NT2/D1 (cell line): ENCODE measurements at regions not wholly inside any gene's neighbourhood (a gene's known extent, or its start where the extent isn't known, plus 50 kb on each side); places are given as distances from the start of the nearest gene placed in this dataset.
A peak's percentile ranks its signal among the peaks of the same experiment; 100 is the strongest.

ENCODE experiments used
- DNase-seq: peaks from one replicate; pipeline ENCODE4 v3.0.0-alpha.2; 2011; ENCODE audit warnings: low read depth, low spot score
- H3K27me3 ChIP-seq: 2 replicates; pipeline ENCODE4 v1.6.0; 2011; ENCODE audit warnings: mild to moderate bottlenecking; ENCODE audit not compliant: insufficient read length, insufficient read depth
- H3K36me3 ChIP-seq: 2 replicates; pipeline ENCODE4 v1.6.1; 2011; ENCODE audit warnings: mild to moderate bottlenecking, low read length, mixed read lengths; ENCODE audit not compliant: insufficient read depth, insufficient read length
- H3K4me1 ChIP-seq: 2 replicates; pipeline ENCODE4 v1.5.1; 2011; ENCODE audit not compliant: insufficient read depth, insufficient read length
- H3K4me3 ChIP-seq: 2 replicates; pipeline ENCODE4 v1.5.1; 2011; ENCODE audit warnings: low read depth; ENCODE audit not compliant: insufficient read length
- H3K9ac ChIP-seq: 2 replicates; pipeline ENCODE4 v1.6.0; 2011; ENCODE audit warnings: low read depth; ENCODE audit not compliant: insufficient read length
- H3K9me3 ChIP-seq: 2 replicates; pipeline ENCODE4 v1.5.1; 2011; ENCODE audit warnings: mild to moderate bottlenecking, low read length; ENCODE audit not compliant: insufficient read depth
- SUZ12 ChIP-seq: IDR thresholded peaks from 2 replicates; pipeline ENCODE4 v1.6.1; 2011; ENCODE audit not compliant: insufficient read length, insufficient read depth; ENCODE audit errors: extremely low read depth
- YY1 ChIP-seq: IDR thresholded peaks from 2 replicates; pipeline ENCODE4 v1.6.1; 2011; ENCODE audit not compliant: insufficient read length, insufficient read depth
- ZNF274 ChIP-seq: IDR thresholded peaks from 2 replicates; pipeline ENCODE4 v1.6.1; 2011; ENCODE audit warnings: mild to moderate bottlenecking, low read depth, low read length

DNA sequence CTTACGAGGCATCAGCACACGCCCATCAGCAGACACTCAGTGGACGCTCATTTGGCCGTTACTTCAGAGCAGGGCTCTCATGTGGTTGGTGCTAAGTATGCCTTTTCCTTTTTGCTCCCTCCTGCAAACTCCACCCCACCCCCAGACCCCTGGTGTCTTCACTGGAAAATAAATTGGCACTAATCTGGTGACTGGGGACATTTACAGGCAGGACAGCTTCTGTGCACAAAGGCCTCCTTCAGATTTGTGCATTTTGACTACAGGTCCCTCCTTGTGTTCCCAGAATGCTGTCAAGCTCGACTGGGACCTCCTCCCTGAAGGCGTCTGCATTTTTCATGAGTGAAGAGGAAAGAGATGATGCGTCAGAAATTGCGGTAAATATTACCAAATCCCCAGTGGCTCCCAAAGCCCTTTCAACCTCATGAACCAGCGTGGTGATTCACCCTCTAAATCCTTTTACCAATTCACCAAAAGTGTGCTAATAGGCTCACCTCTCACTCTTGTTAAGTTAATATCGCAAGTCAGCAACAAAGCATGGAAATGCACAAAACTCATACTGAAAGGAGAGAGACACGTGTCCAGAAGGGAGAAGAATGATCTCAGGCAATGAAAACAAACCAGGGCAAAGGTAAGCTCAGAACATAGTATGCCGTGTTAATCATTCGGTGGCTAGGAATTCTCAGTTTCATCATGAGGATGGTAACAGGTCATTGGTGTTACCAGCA is 119.0 kb downstream of the NKX6-1 start:
- DNase-seq: no peak
- Histone ChIP-seq H3K4me3 (no peak overlapping the region), H3K27me3 (peaks cover 4% of the 10 kb centered on the region), H3K9me3 (no peaks in the 10 kb centered on the region), H3K4me1 (no peaks in the 10 kb centered on the region), H3K36me3 (no peaks in the 10 kb centered on the region), H3K9ac (no peak overlapping the region)
- TF ChIP-seq ZNF274: no peak
- no peak for TF ChIP-seq YY1

DNA sequence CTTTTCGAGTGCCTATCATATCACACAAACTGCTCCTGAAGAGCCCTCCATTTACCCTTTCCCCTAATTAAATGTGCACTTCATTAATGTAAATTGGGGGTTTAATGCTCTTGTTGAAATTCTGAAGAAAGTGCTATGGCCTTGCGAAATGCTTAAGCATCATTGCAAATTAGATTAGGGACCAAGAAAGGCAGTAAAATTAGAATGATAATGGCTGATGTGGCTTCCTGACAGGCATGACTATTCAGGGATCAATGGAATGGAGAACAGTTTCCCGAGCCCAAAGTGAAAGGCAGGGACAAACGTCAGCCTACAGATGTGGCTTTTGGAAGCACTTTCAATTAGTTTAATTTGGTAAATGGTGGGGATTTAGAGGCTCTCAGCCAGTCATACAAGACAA is 120.1 kb downstream of the NKX6-1 start:
- Histone ChIP-seq H3K36me3 (no peaks in the 10 kb centered on the region), H3K9me3 (no peaks in the 10 kb centered on the region), H3K4me3 (no peak overlapping the region), H3K4me1 (no peaks in the 10 kb centered on the region), H3K27me3 (peaks cover 4% of the 10 kb centered on the region), H3K9ac (no peak overlapping the region)
- DNase-seq: peak; percentile 52
- TF ChIP-seq ZNF274: no peak
- no peak for TF ChIP-seq SUZ12
- TF ChIP-seq YY1: no peak

DNA sequence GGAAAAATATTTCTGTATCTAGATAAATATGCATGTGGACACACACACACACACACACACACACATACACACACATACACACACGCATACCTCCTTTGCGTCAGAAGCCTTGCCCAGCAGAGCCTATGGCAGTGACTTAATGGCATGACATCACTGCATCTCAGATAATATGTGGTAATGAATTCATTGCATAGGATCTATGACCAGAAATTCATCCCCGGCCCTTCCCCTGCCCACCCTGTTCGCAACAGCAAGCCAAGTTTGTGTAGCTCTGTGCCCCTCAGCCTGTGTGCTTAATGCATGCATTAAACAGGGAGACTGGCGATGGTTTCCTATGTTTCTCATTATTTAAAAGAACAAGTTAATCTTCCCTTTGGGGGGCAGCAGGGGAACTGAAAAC is 120.7 kb downstream of the NKX6-1 start:
- H3K9me3 ChIP-seq: no peaks in the 10 kb centered on the region
- no peak for DNase-seq
- no peak overlapping the region for H3K9ac ChIP-seq
- no peak for TF ChIP-seq YY1
- TF ChIP-seq SUZ12: no peak
- no peak for TF ChIP-seq ZNF274
- H3K4me1 ChIP-seq: no peaks in the 10 kb centered on the region
- no peaks in the 10 kb centered on the region for H3K36me3 ChIP-seq
- peaks cover 4% of the 10 kb centered on the region for H3K27me3 ChIP-seq
- H3K4me3 ChIP-seq: no peak overlapping the region

DNA sequence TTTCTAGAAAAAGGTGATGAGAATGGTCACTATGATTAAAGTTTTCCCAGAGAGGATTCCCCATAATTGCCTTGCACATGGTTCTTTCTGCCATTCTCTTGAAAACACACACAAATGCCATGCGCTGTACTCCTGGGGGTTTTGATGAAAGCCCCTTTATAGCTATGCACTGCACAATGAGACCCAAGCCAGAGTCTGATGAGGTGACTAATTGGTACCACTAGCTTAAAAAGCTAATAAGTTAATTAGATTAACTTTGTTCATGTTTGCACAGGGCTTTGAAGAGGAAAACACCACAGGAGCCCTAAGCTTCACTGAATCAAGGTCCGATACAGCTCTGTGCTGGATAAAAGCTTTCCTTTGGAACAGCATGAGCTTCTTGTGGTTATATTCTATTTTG is 132.2 kb downstream of the NKX6-1 start:
- no peaks in the 10 kb centered on the region for H3K36me3 ChIP-seq
- peaks cover 3% of the 10 kb centered on the region for H3K4me1 ChIP-seq
- TF ChIP-seq ZNF274: no peak
- TF ChIP-seq SUZ12: no peak
- no peak for TF ChIP-seq YY1
- H3K9ac ChIP-seq: no peak overlapping the region
- no peaks in the 10 kb centered on the region for H3K9me3 ChIP-seq
- peaks cover 2% of the 10 kb centered on the region for H3K27me3 ChIP-seq
- H3K4me3 ChIP-seq: no peak overlapping the region
- no peak for DNase-seq

DNA sequence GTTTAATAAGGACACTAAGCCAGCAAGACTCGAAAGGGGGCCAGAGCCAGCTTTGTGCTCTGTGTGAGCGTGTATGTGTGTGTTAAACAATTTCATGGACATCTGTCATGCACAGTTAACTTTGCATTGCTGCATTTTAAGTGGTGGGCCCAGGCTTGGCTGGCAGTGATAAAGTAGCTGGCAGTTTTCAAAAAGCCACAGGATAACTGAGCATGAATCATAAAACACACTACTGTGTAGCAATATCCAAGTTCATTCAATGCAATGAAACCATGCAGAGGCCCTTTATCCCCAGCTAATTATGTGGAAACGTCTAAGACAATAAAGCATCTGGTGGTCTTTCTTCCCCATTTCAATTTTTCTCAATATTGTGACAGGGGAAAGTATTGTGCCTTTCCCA is 132.9 kb downstream of the NKX6-1 start:
- H3K36me3 ChIP-seq: no peaks in the 10 kb centered on the region
- peaks cover 2% of the 10 kb centered on the region for H3K27me3 ChIP-seq
- TF ChIP-seq SUZ12 (no peak), YY1 (no peak), ZNF274 (no peak)
- no peak overlapping the region for H3K4me3 ChIP-seq
- peaks cover 3% of the 10 kb centered on the region for H3K4me1 ChIP-seq
- H3K9me3 ChIP-seq: no peaks in the 10 kb centered on the region
- DNase-seq: no peak
- no peak overlapping the region for H3K9ac ChIP-seq

DNA sequence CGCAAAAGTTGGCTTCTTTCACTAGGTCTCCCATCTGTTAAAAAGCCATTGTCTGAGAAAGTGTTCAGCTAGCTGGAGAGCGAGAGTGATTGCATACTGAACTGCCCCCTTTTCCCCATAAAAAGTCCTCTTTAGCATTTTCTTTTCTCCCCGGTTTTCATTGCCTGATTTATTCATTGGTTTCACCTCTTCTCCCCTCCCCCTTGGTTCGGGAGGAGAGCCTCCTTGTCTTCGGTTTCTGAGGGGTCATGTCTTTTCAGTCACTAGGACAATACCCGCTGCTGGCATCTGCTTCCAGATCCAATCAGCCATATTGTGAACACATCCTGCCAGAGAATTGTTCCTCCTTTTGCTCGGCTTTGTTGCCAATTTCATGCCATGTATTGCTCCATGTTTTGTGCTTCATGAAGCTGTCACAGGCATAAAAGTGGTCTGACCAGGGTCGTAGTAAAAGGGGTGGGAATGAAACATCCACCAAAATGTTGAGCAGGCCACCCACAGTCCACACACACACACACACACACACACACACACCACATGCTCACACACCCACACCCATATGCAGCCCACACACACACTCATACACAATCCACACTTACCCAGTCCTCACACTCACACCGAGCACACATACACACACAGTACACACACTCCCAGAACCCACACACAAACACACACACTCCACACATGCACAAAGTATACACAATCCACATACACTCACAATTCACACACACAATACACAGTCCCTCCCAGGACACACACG is 136.0 kb downstream of the NKX6-1 start:
- Histone ChIP-seq H3K4me1 (peaks cover 3% of the 10 kb centered on the region), H3K9me3 (no peaks in the 10 kb centered on the region), H3K9ac (no peak overlapping the region), H3K36me3 (no peaks in the 10 kb centered on the region), H3K4me3 (no peak overlapping the region), H3K27me3 (peaks cover 2% of the 10 kb centered on the region)
- TF ChIP-seq ZNF274: no peak
- DNase-seq: no peak

DNA sequence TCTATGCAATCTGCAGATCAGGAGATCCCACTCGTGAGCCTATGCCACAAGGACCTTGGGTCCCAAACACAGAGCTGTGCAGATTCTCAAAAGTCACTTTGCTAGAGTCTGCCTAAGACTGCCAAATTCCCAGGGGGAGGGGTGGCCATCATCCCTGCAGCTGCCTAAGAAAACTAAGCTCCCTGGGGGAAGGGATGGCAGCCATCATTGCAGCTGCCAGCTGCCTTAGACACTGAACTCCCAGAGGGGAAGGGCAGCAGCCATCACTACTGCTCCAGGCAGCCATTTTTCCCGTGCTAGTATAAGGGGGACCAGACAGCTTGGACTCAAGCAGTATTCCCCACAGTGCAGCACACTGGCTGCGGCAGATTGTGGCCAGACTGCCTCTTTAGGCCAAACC is 156.9 kb downstream of the NKX6-1 start:
- TF ChIP-seq YY1 (no peak), ZNF274 (no peak), SUZ12 (no peak)
- Histone ChIP-seq H3K4me1 (no peaks in the 10 kb centered on the region), H3K9ac (no peak overlapping the region), H3K36me3 (no peaks in the 10 kb centered on the region), H3K4me3 (no peak overlapping the region), H3K9me3 (peaks cover 42% of the 10 kb centered on the region), H3K27me3 (peaks cover 14% of the 10 kb centered on the region)
- no peak for DNase-seq
